Stomach (tissue), 8 donors: ENCODE measurements at regions not wholly inside any gene's neighbourhood (a gene's known extent, or its start where the extent isn't known, plus 50 kb on each side); places are given as distances from the start of the nearest gene placed in this dataset.

Source experiments
- DNase-seq, 2 donors: peaks; one replicate each; pipeline versions ENCODE4 v3.0.0 to v3.0.0-alpha.2; 2013 to 2019
- H3K27ac ChIP-seq, 5 donors: fragments of 200-600 bp in 4 of 5; sonication (generic) in 4 of 5; one replicate each; pipeline ENCODE4 v1.5.1; 2013 to 2019; ENCODE audit warnings: mild to moderate bottlenecking in 1 of 5, moderate library complexity in 1 of 5
- H3K27me3 ChIP-seq, 3 donors: fragments of 200-600 bp; sonication (generic); one replicate each; pipeline ENCODE4 v1.5.1; 2017 to 2019; ENCODE audit warnings: mixed run types in 1 of 3
- H3K36me3 ChIP-seq, 4 donors: fragments of 200-600 bp; sonication (generic); 1 replicate in 3 of 4; 2 replicates in 1 of 4; pipeline ENCODE4 v1.5.1; 2016 to 2019
- H3K4me1 ChIP-seq, 4 donors: fragments of 200-600 bp; sonication (generic); one replicate each; pipeline ENCODE4 v1.5.1; 2016 to 2019
- H3K4me3 ChIP-seq, 4 donors: fragments of 200-600 bp; sonication (generic) in 3 of 4; one replicate each; pipeline ENCODE4 v1.5.1; 2016 to 2019; ENCODE audit warnings: mild to moderate bottlenecking in 1 of 4
- H3K9me3 ChIP-seq, 4 donors: fragments of 200-600 bp; sonication (generic); one replicate each; pipeline ENCODE4 v1.5.1; 2016 to 2019
- EP300 ChIP-seq: sonication (generic); formaldehyde crosslinking; IDR thresholded peaks from one replicate; pipeline ENCODE4 v1.6.1; 2017; ENCODE audit warnings: antibody characterized with exemption
- POLR2A ChIP-seq, 4 donors: fragments of 450-650 bp; IDR thresholded peaks; one replicate each; pipeline ENCODE4 v1.6.1; 2016; ENCODE audit warnings: antibody characterized with exemption in 4 of 4, control low read depth in 2 of 4, mild to moderate bottlenecking in 1 of 4, moderate library complexity in 1 of 4
- POLR2AphosphoS5 ChIP-seq, 3 donors: sonication (generic); formaldehyde crosslinking; IDR thresholded peaks; one replicate each; pipeline ENCODE4 v1.6.1; 2016; ENCODE audit warnings: antibody characterized with exemption in 3 of 3
- WGBS, 5 donors: extraction: QIAGEN DNeasy Blood & Tissue Kit in 3 of 5; methylation state at CpG; one replicate each; pipeline versions ENCODE4 v1.1.5 to v1.1.7; 2013 to 2018; 5-methylcytosine and 5-hydroxymethylcytosine counted together
- intact Hi-C: fragments of 100-400 bp; cut with DNase I; formaldehyde crosslinking; loops from one replicate; pipeline ENCODE4 v1.15.1; 2023; ENCODE audit warnings: low total_unique reads
- TF ChIP-seq, protein P1 (sequence below), 7 experiments: fragments of 450-650 bp in 4 of 7; fragments of 200-600 bp in 3 of 7; sonication (generic) in 3 of 7; IDR thresholded peaks; one replicate each; pipeline ENCODE4 v1.5.1; 2016 to 2019; ENCODE audit warnings: antibody characterized with exemption in 7 of 7, control low read depth in 2 of 7, mild to moderate bottlenecking in 1 of 7
- donor health status: healthy with polysubstance abuse.
- donor health status: Bipolar disorder and iron deficiency.
- donor health status: healthy.

DNA sequence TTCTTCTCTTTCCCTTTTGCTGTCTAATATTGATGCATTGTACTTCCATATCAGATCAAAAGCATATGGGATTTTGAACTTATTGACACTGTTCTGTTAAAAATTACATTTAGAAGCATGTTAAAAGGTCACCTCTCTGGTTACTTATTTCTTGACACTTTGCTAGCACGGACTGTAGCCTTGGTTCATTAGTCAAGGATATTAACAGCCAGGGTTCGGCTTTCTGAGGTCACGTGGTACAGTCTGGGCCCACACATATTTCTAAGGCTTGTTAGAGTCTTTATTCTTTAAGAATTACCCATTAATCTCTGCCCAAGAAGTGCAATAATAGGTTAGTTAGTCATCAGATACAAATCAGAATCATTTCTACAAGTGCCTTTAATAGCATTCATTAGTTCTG, 1035.8 kb upstream of the FANCL start:
- intact Hi-C loops: no loop called here
- Histone ChIP-seq H3K36me3 (no peaks in the 10 kb centered on the region), H3K27ac (no peak overlapping the region), H3K9me3 (no peaks in the 10 kb centered on the region), H3K27me3 (no peaks in the 10 kb centered on the region), H3K4me3 (no peak overlapping the region), H3K4me1 (no peaks in the 10 kb centered on the region)
- TF ChIP-seq EP300 (no peak), POLR2A (IDR thresholded peaks at IDR 0.05) (no peak), POLR2AphosphoS5 (IDR thresholded peaks at IDR 0.05) (no peak)
- TF ChIP-seq, protein P1, sequence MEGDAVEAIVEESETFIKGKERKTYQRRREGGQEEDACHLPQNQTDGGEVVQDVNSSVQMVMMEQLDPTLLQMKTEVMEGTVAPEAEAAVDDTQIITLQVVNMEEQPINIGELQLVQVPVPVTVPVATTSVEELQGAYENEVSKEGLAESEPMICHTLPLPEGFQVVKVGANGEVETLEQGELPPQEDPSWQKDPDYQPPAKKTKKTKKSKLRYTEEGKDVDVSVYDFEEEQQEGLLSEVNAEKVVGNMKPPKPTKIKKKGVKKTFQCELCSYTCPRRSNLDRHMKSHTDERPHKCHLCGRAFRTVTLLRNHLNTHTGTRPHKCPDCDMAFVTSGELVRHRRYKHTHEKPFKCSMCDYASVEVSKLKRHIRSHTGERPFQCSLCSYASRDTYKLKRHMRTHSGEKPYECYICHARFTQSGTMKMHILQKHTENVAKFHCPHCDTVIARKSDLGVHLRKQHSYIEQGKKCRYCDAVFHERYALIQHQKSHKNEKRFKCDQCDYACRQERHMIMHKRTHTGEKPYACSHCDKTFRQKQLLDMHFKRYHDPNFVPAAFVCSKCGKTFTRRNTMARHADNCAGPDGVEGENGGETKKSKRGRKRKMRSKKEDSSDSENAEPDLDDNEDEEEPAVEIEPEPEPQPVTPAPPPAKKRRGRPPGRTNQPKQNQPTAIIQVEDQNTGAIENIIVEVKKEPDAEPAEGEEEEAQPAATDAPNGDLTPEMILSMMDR (IDR thresholded peaks at IDR 0.05): no peak
- no peak for DNase-seq
- 30 to 40% (median 37%) methylated on average over 3 of the region's 3 CpGs for WGBS, 5 donors

DNA sequence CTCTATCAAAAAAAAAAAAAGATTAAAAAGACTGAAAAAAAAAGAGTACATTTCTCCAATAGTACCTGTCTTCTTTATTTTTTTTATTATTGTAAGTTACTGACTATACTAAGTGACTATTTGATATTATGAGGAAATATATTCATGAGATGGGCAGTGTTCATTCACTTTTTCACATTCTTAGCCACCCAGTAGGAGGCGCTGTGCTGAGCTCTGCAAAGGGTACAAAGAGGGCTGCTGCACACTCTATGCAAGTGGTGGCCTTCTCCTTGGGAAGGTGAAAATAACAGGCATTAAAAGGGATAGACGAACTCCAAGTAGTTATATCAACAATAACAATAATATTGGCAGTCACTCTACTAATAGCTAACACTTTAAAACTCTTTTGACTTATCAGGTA, 1034.9 kb upstream of the FANCL start:
- Histone ChIP-seq H3K9me3 (no peaks in the 10 kb centered on the region), H3K4me1 (no peaks in the 10 kb centered on the region), H3K27ac (no peak overlapping the region), H3K27me3 (no peaks in the 10 kb centered on the region), H3K4me3 (no peak overlapping the region), H3K36me3 (no peaks in the 10 kb centered on the region)
- TF ChIP-seq POLR2A (IDR thresholded peaks at IDR 0.05) (no peak), POLR2AphosphoS5 (IDR thresholded peaks at IDR 0.05) (no peak), EP300 (no peak)
- TF ChIP-seq, protein P1 (IDR thresholded peaks at IDR 0.05): no peak
- no peak for DNase-seq
- intact Hi-C loops: no loop called here
- 33 to 54% (median 37%) methylated on average over 2 of the region's 2 CpGs for WGBS, 5 donors

DNA sequence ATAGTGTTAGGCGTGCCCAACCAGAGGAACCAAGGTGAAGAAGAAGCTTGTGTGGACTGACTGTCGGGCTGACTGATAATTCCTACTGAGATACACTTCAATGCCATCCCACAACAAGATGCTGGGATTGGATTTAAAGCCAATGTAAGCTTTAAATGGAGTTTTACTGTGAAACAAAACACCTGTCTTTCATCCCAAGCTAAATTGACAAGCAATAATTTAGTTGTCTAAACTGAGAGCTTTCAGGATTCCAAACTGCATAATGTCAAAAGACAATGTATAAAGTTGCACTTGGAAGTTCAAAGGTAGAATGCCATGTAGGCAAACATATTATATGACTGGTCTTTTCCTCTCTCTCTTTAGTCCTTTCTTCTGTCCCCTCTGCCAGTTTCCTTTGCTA, 1025.3 kb upstream of the FANCL start:
- TF ChIP-seq EP300 (no peak), POLR2A (IDR thresholded peaks at IDR 0.05) (no peak), POLR2AphosphoS5 (IDR thresholded peaks at IDR 0.05) (no peak)
- TF ChIP-seq, protein P1 (IDR thresholded peaks at IDR 0.05): no peak
- Histone ChIP-seq H3K4me1 (no peaks in the 10 kb centered on the region), H3K27me3 (no peaks in the 10 kb centered on the region), H3K36me3 (no peaks in the 10 kb centered on the region), H3K9me3 (no peaks in the 10 kb centered on the region), H3K27ac (no peak overlapping the region), H3K4me3 (no peak overlapping the region)
- WGBS, 5 donors: 48 to 75% (median 65%) methylated on average over 2 of the region's 2 CpGs
- DNase-seq: no peak
- intact Hi-C loops: no loop called here

DNA sequence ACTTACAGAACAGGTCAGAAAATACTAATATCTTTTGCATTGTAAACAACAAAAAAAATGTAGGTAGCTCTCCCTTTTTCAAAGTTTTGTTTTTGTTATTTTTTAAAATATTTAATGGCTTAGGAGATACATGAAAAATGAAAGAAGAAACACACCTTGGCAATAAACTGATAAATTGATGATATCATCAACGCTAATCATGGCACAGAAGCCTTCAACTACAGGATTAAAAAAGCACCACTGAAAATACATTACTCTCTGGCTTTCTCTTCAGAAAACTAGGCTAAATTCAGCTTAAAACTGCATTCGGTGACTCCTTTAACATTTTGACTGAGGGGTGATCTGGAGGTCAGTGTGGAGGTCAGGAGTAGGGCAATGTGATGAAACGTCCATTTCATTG, 1018.8 kb upstream of the FANCL start:
- Histone ChIP-seq H3K4me3 (no peak overlapping the region), H3K4me1 (no peaks in the 10 kb centered on the region), H3K27me3 (no peaks in the 10 kb centered on the region), H3K9me3 (no peaks in the 10 kb centered on the region), H3K27ac (no peak overlapping the region), H3K36me3 (no peaks in the 10 kb centered on the region)
- intact Hi-C loops: no loop called here
- 64 to 67% (median 66%) methylated on average over 3 of the region's 3 CpGs for WGBS, 5 donors
- TF ChIP-seq POLR2A (IDR thresholded peaks at IDR 0.05): no peak
- no peak for TF ChIP-seq POLR2AphosphoS5 (IDR thresholded peaks at IDR 0.05)
- no peak for TF ChIP-seq EP300
- TF ChIP-seq, protein P1 (IDR thresholded peaks at IDR 0.05): no peak
- no peak for DNase-seq
